K562 (cell line): ENCODE measurements at regions not wholly inside any gene's neighbourhood (a gene's known extent, or its start where the extent isn't known, plus 50 kb on each side); places are given as distances from the start of the nearest gene placed in this dataset.

Experiments used
- ATAC-seq: fragments of 200-7000 bp; cut with Tn5 transposase; 3 replicates; pipeline ENCODE4 v1.9.1; 2020; ENCODE audit warnings: moderate library complexity
- BruUV-seq: library from RNA; stranded (reverse); fragments of 400-500 nt; replicated peaks from 2 replicates; lab custom pipeline; 2021; lab: Mats Ljungman, UMichigan
- CTCF ChIA-PET: fragments of 300-600 bp; formaldehyde crosslinking; extraction: SDS; loops from one replicate; lab custom pipeline; 2021; ENCODE audit warnings: low intra/inter-chr PET ratio; lab: Yijun Ruan, JAX
- POLR2A ChIA-PET: fragments of 300-600, 350-650 bp; sonication (Branson Sonifier 250); formaldehyde crosslinking; extraction: SDS; loops from one replicate; lab custom pipeline; 2021; ENCODE audit warnings: antibody characterized with exemption, inconsistent platforms; lab: Yijun Ruan, JAX
- DNase-seq, 4 experiments: peaks; one replicate each; pipeline versions ENCODE4 v3.0.0 to v3.0.0-alpha.2; 2011 to 2018; ENCODE audit warnings: low spot score in 3 of 4, mixed read lengths in 3 of 4; ENCODE audit errors: extremely low read depth in 1 of 4
- FAIRE-seq: peaks from 2 replicates; lab custom pipeline; 2011; peaks lifted over from hg19 to GRCh38; lab: Jason Lieb, UNC
- H2AFZ ChIP-seq: 2 replicates; pipeline ENCODE4 v1.6.0; 2011; ENCODE audit warnings: low read depth, low read length, control low read depth, inconsistent platforms
- H3K27ac ChIP-seq: fragments of 200-600 bp; 3 replicates; pipeline ENCODE4 v1.8.0; 2011; ENCODE audit warnings: low read depth, mild to moderate bottlenecking, control low read depth, inconsistent platforms, low read length, moderate library complexity, mixed read lengths; ENCODE audit errors: extremely low read depth
- H3K27me3 ChIP-seq, 2 experiments: fragments of 300-600 bp in 1 of 2; 2 replicates in 1 of 2; 3 replicates in 1 of 2; pipeline versions ENCODE4 v1.6.0 to v1.8.0; 2011; ENCODE audit warnings: inconsistent platforms in 2 of 2, low read length in 2 of 2, mild to moderate bottlenecking in 1 of 2, mixed read lengths in 1 of 2, moderate library complexity in 1 of 2; ENCODE audit not compliant: control insufficient read depth in 2 of 2, insufficient read depth in 2 of 2
- H3K36me3 ChIP-seq: fragments of 300-600 bp; 3 replicates; pipeline ENCODE4 v1.8.0; 2011; ENCODE audit warnings: mild to moderate bottlenecking, low read length, inconsistent platforms; ENCODE audit not compliant: control insufficient read depth, insufficient read depth
- H3K4me1 ChIP-seq, 2 experiments: fragments of 200-600 bp in 1 of 2; replicated peaks in 1 of 2; 2 replicates in 1 of 2; 3 replicates in 1 of 2; pipeline versions ENCODE4 v1.5.1 to v1.8.0; 2011; ENCODE audit warnings: inconsistent platforms in 2 of 2, low read length in 2 of 2, mild to moderate bottlenecking in 1 of 2, mixed read lengths in 1 of 2, moderate library complexity in 1 of 2; ENCODE audit not compliant: control insufficient read depth in 2 of 2, insufficient read depth in 2 of 2
- H3K4me2 ChIP-seq: 2 replicates; pipeline ENCODE4 v1.6.1; 2011; ENCODE audit warnings: low read length, control low read depth, inconsistent platforms, mixed read lengths; ENCODE audit not compliant: insufficient read depth
- H3K4me3 ChIP-seq: fragments of 200-600 bp; sonication (generic), shearing (Covaris generic); 2 replicates; pipeline ENCODE4 v1.5.1; 2016; ENCODE audit warnings: control low read depth, inconsistent platforms
- H3K79me2 ChIP-seq: fragments of 200-600 bp; 3 replicates; pipeline ENCODE4 v1.8.0; 2011; ENCODE audit warnings: low read length, inconsistent platforms; ENCODE audit not compliant: control insufficient read depth, insufficient read depth
- H3K9ac ChIP-seq, 2 experiments: 2 replicates each; pipeline versions ENCODE4 v1.6.0 to v1.6.1; 2011; ENCODE audit warnings: low read depth in 2 of 2, low read length in 2 of 2, control low read depth in 1 of 2, inconsistent platforms in 1 of 2, mild to moderate bottlenecking in 1 of 2, mixed read lengths in 1 of 2; ENCODE audit not compliant: insufficient read depth in 1 of 2
- H3K9me1 ChIP-seq: one replicate; pipeline ENCODE4 v1.6.0; 2011; ENCODE audit warnings: inconsistent platforms, mild to moderate bottlenecking, low read length, moderate library complexity; ENCODE audit not compliant: control insufficient read depth, insufficient read depth
- H3K9me3 ChIP-seq: replicated peaks from 2 replicates; pipeline ENCODE4 v1.5.1; 2011; ENCODE audit warnings: low read depth, low read length, inconsistent platforms; ENCODE audit not compliant: control insufficient read depth, insufficient read depth
- H4K20me1 ChIP-seq: replicated peaks from 2 replicates; pipeline ENCODE4 v1.6.1; 2011; ENCODE audit warnings: low read length, inconsistent platforms, mixed read lengths; ENCODE audit not compliant: control insufficient read depth, insufficient read depth
- KDM2B ChIP-seq: fragments of 250-450 bp; sonication (Bioruptor Pico); IDR thresholded peaks from 2 replicates; pipeline ENCODE4 v1.8.0; 2021; ENCODE audit warnings: mild to moderate bottlenecking, moderate library complexity
- RAD21 ChIP-seq, 2 experiments: fragments of 250-450 bp in 1 of 2; fragments of 450-650 bp in 1 of 2; sonication (Bioruptor Pico) in 1 of 2; formaldehyde crosslinking in 1 of 2; IDR thresholded peaks in 1 of 2; conservative IDR thresholded peaks in 1 of 2; 2 replicates each; pipeline versions ENCODE4 v1.4.0 to v1.8.0; 2020 to 2022; ENCODE audit warnings: mild to moderate bottlenecking in 2 of 2, moderate library complexity in 1 of 2
- ZNF277 ChIP-seq: fragments of 250-450 bp; sonication (Bioruptor Pico); IDR thresholded peaks from 2 replicates; pipeline ENCODE4 v1.8.0; 2022; ENCODE audit warnings: inconsistent platforms, mild to moderate bottlenecking, moderate library complexity, borderline replicate concordance
- WGBS: fragments of 100-300 bp; shearing (Covaris generic); methylation state at CpG from one replicate; pipeline ENCODE4 v1.1.6; 2016; ENCODE audit warnings: low coverage, mixed read lengths; ENCODE audit not compliant: insufficient coverage; ENCODE audit errors: missing lambda C conversion rate; 5-methylcytosine and 5-hydroxymethylcytosine counted together
- in situ Hi-C: fragments of 300-500 bp; cut with MboI; formaldehyde crosslinking; loops from 4 replicates; pipeline ENCODE4 v1.15.0; 2018; ENCODE audit warnings: inconsistent platforms, mixed read lengths
- intact Hi-C: fragments of 100-400 bp; cut with micrococcal nuclease; formaldehyde crosslinking; loops from 2 replicates; pipeline ENCODE4 v1.14.2; 2022
- TF ChIP-seq, protein P1 (sequence below): fragments of 450-650 bp; IDR thresholded peaks from 2 replicates; pipeline ENCODE4 v1.6.1; 2016; ENCODE audit warnings: borderline replicate concordance

DNA sequence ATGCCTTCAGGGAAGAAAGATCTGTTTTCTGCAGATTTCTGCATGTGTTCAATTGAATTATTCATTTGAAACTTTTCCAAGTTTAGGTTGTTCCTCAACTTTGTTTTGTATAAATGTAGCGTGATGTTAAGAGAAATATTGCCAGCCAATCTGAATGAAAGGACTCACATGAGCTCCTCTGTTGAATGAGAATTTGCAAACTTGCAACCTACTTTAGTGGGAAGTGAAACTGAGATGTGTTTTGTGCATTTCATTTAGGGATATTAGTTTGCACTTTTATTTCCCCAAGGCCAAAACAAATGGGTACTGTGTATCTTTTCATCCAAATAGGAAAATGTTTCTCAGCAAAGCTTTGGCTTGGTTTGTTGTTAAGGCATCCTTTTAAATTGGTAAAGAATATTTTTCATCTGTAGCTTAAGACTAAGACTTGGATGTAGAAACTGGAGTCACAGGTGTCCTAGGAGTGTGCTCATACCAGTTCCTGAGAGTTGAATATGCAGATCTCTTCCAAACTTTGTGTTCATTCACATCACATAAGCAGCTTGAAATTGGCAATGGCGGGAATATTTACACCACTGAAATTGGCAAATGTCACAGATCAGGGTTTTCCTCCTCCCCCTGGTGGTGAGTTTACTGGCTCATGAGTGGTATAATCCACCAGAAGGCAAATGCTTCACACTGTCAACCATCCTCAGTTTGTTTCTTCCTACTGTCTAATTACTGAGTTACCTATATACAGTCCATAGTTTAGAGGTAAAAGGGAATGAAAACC lies 193.6 kb upstream of the BANK1 start:
- POLR2A ChIA-PET: no interaction called here
- Histone ChIP-seq H3K27me3 (no peaks in the 10 kb centered on the region), H3K79me2 (no peaks in the 10 kb centered on the region), H3K9me1 (no peaks in the 10 kb centered on the region), H3K4me2 (no peak overlapping the region), H3K36me3 (no peaks in the 10 kb centered on the region), H3K4me1 (no peaks in the 10 kb centered on the region), H3K9me3 (no peaks in the 10 kb centered on the region; the same call in 1 of the 2 replicates), H3K9ac (no peak overlapping the region), H2AFZ (no peak overlapping the region), H3K27ac (no peak overlapping the region), H3K4me3 (no peak overlapping the region), H4K20me1 (no peaks in the 10 kb centered on the region)
- CTCF ChIA-PET: no interaction called here
- DNase-seq (peak in 1 of 4 experiments; percentile 5), ATAC-seq (no peak), FAIRE-seq (no peak)
- TF ChIP-seq RAD21 (CRISPR knock-in tag; conservative IDR thresholded peaks at IDR 0.05 in 1 of 2, IDR thresholded peaks at IDR 0.05 in 1 of 2): peak in 1 of 2 experiments; percentile 33; a peak in 2 of 4 replicates
- TF ChIP-seq, protein P1, sequence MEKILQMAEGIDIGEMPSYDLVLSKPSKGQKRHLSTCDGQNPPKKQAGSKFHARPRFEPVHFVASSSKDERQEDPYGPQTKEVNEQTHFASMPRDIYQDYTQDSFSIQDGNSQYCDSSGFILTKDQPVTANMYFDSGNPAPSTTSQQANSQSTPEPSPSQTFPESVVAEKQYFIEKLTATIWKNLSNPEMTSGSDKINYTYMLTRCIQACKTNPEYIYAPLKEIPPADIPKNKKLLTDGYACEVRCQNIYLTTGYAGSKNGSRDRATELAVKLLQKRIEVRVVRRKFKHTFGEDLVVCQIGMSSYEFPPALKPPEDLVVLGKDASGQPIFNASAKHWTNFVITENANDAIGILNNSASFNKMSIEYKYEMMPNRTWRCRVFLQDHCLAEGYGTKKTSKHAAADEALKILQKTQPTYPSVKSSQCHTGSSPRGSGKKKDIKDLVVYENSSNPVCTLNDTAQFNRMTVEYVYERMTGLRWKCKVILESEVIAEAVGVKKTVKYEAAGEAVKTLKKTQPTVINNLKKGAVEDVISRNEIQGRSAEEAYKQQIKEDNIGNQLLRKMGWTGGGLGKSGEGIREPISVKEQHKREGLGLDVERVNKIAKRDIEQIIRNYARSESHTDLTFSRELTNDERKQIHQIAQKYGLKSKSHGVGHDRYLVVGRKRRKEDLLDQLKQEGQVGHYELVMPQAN: no peak
- no peak for TF ChIP-seq KDM2B
- TF ChIP-seq ZNF277 (CRISPR knock-in tag): no peak
- BruUV-seq: no TSS peak
- WGBS: 2% methylated on average over 2 of the region's 2 CpGs
- in situ Hi-C loops: no loop called here
- intact Hi-C loops: no loop called here
